NAMALWA (cell line): ENCODE measurements at regions not wholly inside any gene's neighbourhood (a gene's known extent, or its start where the extent isn't known, plus 50 kb on each side); places are given as distances from the start of the nearest gene placed in this dataset.

Source experiments
- DNase-seq: peaks from one replicate; pipeline ENCODE4 v3.0.0-alpha.2; 2015; ENCODE audit warnings: low spot score

GRCh38 chr19:30083125-30083681 lies 141.2 kb downstream of the URI1 start:
- DNase-seq = no peak

DNA sequence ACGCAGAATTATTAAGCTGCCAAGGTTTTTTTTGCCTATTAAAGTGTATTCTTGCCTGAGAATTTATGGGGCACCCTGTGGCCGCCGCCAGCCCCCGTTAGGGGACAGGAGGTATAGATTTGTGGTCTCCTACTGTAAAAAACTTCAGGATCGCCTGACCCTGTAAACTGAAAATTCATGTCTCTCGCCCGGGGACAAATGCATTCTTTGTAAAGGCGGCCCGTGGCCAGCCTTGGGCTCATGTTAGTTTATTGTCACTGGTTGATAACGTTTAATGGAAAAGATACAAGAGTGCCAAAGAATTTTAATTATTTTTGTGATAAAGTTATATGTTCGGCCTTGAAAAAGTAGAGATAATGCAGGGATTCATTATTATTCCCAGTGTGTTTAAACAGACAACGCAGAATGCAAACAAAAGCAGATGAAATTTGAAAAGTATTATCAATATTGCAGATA lies 141.7 kb downstream of the URI1 start:
- DNase-seq = no peak

- DNase-seq = no peak
These were observed 142.4 kb downstream of the URI1 start for GRCh38 chr19:30084390-30084819.

- DNase-seq = no peak
These were observed 143.4 kb downstream of the URI1 start for GRCh38 chr19:30085394-30085793.

- DNase-seq = no peak
These were observed 144.2 kb downstream of the URI1 start for GRCh38 chr19:30086220-30086619.

GRCh38 chr19:30086916-30087315 lies 144.9 kb downstream of the URI1 start:
- DNase-seq = no peak

- no peak for DNase-seq
These were observed 145.5 kb downstream of the URI1 start for GRCh38 chr19:30087381-30088138.

DNA sequence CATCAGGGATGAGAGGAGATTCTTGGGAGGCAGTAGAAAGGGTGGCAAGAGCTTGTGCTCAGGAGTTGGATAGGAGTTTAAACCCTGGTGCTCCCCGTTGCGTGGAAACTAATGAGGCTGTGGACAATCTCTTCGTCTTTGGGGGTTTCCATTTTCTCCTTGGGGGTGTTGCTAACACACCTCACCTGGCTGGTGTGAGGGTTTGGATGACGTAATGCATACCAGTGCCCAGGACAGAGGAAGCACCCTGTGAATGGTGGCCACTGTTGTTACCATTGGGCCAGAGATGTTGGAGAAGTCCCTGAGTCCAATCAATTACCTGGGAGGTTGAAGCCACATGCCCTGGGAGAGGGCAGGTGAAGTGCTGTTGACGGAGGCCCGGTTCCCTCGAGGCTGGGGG lies 146.5 kb downstream of the URI1 start:
- DNase-seq = no peak

GRCh38 chr19:30089086-30089665 lies 147.1 kb downstream of the URI1 start:
- DNase-seq = no peak

GRCh38 chr19:30090476-30090875 lies 148.4 kb downstream of the URI1 start:
- DNase-seq = no peak

DNA sequence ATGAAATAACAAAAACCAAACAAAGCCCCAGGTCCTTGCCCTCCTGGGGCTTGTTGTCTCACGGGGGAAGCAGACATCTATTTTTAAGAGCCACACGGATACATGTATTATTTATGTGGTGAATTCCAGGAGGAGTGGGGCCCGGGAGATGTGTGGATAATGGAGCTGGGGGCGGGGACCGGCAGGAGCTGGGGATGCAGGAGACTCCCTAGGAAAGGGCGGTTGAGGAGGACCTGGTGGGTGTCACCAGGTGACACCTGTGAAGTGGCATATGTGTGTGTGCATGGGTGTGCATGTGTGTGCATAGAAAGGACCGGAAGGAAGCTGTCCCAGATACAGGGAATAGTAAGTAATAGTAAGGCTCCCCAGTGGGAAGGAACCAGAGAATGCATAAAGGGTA lies 148.9 kb downstream of the URI1 start:
- no peak for DNase-seq

DNA sequence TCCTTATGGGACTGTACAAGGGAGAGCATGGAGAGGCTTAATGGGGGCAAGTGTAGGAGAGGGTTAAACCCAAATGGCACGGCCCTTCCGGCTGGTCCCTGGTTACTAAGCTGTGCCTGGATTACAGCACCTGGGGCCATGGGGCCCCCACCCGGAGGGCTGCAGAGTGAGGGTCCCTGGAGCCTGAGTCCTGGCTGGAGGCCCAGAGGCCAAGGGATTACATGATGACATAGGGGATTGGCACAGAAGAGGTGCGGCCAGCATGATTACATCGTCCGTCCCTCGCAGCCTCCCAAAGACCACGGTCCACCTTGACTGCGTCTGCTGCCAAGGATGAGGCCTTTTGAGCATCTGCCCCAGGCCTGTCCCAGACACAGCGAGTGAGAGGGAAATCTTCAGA lies 149.4 kb downstream of the URI1 start:
- DNase-seq = no peak

GRCh38 chr19:30091856-30092255 lies 149.8 kb downstream of the URI1 start:
- no peak for DNase-seq

GRCh38 chr19:30092721-30093569 lies 150.9 kb downstream of the URI1 start:
- no peak for DNase-seq

- no peak for DNase-seq
These were observed 152.1 kb downstream of the URI1 start for GRCh38 chr19:30093966-30094755.

DNA sequence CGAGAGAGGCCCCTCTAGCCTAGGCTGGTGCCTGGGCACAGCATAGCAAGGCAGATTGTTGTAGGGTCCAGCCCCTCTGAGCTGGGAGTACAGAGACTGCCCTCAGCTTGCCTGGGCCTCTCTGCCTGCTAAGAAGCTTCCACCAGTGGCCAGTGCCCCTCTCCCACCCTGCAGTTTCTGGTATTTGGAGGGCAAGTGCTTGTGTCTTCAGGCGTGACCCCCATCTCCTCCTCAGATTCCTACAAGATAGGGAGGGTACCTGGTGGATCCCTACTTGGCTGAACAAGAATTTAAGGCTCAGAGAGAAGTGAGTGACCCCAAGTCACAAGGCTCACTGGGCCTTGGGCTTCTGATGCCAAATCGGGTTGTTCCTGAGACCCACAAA lies 152.7 kb downstream of the URI1 start:
- no peak for DNase-seq

DNA sequence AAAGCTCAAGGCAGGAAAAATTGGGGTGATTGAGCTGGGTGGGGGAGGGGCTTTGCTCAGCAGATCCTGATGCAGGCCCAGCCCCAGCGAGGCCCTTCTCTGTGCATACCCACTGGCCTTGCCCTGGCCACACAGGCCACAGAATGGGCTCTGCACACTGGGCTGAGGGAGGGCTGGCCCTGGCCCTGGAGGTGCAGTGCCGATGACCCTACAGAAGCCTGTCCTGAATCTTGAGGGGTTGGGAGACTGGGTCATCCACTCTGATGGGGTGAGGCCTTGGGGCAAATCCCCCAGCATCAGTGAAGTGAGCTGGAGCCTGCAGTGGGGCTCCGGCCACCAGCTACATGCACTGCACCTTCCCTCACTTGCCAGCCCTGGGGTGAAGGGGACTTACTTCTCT lies 153.1 kb downstream of the URI1 start:
- DNase-seq = no peak

- DNase-seq = no peak
These were observed 154.7 kb downstream of the URI1 start for GRCh38 chr19:30096596-30097370.

DNA sequence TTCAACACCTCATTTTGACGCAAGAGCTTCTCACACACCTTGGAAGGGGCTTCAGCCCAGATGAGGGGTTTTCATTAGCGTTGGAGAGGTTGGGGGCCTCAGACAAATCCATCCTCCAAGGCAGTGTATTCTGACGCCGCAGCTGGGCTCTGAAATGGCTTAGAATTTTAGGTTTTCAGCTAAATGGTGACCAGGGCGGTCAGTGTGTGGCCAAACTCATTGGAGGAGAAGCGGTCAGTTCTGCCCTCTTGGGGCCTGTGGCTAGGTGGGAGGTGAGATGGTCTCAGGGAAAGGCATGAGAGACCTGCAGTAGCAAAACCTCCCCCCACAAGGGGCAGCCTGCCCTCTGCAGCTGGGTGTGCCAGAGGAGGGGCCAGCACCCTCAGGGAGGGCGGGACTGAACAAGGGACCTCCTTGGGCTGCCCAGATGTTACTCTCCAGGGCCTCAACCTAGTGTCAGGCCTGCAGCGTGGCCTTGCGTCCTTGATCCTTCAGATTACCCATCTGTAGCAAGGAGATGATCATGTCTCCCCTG lies 155.8 kb downstream of the URI1 start:
- DNase-seq = no peak

DNA sequence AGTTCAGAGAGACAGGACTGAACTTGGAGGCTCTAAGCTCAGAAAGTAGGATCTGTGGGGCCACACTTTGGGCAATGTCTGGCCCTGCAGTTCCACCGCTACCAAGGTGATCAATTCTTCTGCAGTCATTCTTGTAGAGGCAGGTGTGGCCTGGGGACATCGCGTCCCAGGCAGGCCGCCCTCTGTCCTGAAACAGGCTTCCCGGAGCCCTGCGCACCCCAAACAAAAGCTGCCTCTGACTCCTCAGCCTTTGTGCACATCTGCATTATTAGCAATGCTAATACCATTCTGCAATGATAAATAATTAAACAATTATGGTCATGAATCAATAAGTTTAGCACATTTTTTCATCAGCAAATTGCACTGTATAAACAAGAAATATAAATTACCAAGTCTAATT lies 160.2 kb downstream of the URI1 start:
- DNase-seq = no peak

DNA sequence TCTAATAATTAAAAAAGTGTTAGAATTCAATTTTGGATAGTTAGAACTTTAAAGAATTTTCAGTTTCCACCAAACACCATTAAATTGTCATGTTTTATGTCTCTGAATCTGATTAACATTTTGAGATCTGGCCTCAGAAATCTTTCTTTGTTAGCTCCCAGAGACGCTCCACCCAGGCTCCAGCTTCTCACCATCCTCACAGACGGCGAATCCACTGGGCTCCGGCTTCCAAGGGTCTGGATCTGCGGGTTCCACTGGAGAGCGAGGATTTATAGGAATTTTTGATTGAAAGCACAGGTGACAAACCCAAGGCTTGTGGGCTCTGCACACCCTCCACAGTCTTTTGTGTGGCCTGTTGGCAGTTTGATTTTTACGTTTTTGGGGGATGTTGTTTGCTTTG lies 160.6 kb downstream of the URI1 start:
- DNase-seq = no peak
